ENCODE measurements at regions not wholly inside any gene's neighbourhood (a gene's known extent, or its start where the extent isn't known, plus 50 kb on each side); places are given as distances from the start of the nearest gene placed in this dataset.
"Not testable (repeated sequence)": the region's sequence is repeated elsewhere in the genome, so short reads cannot be mapped to it uniquely, and the experiment has no call there.

DNA sequence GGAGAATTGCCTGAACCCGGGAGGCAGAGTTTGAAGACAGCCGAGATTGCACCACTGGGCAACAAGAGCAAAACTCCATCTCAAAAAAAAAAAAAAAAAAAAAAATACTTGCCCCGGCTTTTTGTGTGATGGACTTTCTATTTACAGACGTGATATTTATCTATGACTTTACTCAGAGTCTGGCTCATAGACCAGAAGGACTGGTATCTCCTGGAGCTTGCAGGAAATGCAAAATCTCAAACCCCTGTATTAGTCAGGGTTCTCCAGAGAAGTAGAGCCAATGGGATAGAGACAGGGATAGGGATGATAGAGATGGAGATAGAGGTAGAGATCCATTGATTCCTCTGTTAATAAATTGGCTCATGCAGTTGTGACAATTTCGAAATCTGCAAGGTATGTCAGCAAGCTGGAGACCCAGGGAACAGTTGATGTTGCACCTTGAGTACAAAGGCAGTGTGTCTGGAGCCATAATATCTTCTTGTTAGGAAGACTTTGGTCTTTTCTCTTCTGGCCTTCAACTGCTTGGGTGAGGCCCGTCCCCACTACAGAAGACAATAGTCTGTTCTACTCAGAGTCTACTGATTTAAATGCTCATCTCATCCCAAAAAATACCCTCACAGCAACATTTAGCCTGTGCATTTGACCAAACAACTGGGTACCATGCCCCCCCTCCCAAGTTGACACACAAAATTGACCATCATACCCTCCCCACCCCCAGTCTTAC, 195.4 kb upstream of the MSX2 start:
- DNase-seq, result no peak

DNA sequence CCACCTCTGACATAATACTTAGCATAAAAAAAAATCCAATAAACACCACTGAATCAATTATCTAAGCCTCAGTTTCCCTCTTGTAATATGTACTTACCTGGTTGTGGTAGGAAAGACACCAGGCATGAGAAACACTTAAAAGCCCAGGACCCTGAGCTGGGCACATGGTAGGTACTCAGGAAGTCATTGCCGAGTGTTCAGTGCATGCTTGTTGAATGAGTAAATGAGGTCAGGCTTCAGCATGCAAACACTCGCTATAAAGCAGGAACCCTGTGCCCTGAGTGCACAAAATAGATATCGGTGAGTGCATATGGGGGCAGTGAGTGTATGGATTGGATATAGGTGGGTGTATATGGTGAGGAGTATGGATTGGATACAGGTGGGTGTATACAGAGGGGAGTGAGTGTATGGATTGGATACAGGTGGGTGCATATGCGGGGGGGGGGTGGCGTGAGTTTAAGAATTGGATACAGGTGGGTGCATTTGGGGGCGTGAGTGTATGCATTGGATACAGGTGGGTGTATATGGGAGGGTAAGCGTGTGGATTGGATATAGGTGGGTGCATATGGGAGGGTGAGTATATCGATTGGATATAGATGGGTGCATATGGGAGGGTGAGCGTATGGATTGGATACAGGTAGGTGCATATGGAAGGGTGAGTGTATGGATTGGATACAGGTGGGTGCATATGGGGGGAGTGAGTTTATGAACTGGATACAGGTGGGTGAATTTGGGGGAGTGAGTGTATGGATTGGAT, 194.3 kb upstream of the MSX2 start:
- DNase-seq, result no peak

DNA sequence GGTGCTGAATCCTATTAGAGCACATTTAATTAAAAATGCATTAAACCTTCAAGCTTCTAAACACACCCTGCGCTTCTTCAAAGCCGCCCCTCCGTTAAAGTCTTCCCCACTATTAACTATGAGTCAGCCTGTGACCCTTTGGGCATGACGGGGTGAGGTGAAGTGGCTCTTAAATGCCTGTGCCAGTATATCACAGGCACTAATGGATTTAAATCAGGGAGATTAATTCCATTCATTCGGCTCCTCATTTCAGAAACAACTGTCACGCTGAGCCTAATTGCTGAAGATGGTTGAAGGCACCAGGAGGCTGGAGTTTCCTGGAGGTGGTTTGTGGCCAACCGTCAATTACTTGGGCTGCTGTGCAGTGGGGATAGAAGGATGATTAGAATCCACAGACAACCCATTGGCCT, 192.6 kb upstream of the MSX2 start:
- DNase-seq, result no peak

DNA sequence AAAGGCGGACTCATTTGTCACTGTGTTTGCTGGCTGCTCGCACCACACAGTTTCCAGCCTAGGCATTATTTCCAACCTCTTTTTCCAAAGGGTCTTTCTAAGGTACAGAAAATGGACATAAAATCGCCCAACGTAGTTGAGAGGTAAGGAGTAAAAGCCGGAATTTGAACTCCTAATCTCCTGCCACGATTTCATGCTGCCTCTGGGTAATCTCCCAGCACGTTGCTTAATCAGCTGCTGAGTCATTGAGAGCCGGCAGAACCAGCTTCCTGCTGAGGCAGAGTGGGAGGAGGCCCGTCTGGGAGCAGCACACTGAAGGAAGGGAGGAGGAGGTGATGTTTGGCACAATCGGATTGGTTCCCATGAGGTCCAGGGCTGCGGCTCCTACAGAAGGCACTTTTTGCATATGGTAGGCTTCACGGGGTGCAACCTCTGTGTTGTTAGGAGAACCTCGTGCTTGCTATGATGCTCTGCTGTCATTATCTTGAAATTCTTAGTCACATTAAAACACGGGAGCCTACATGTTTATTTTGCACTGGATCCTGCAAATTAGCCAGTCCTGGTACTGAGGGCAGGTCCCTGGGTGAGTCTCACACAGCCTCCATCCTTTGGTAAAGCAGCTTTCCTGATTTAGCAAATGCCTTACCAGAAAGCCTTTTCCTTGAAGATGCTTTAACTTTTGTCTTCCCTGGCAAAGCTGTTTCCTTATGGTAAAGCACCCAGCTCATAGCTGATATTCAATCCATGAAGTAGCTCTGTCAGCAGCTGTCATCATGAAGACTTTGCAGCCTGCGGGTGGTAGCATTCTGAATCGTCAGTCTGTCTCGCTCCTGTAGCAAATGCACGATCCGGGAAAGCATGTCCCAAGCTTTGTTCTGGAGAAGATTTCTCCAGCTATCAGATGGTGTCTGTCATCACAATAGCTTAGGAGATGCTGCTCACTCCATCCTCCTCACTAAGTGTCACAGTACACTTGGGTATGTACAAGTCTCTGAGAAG, 191.6 kb upstream of the MSX2 start:
- DNase-seq, result no peak

DNA sequence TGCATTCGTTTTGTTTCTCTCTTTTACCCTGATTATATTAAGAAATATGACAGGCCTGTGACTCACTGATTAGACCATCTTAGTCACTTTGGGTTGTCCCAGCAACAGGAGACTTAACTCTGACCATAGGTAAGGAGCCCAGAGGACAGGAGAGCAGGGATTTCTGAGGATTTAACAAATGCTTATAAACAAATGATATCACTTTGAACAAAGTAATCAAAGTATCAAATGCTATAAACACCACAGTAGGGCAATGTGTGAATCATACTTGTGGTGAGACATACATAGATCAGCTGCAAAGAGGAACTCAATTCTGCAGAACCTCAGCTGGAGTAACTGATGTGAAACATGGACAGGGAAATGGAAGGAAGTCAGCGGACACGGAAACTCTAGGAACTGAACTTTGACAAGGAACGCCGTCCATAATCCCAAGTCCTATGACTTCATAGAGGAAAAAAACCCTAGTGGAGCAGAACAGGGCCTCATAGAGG, 190.6 kb upstream of the MSX2 start:
- DNase-seq, result no peak

DNA sequence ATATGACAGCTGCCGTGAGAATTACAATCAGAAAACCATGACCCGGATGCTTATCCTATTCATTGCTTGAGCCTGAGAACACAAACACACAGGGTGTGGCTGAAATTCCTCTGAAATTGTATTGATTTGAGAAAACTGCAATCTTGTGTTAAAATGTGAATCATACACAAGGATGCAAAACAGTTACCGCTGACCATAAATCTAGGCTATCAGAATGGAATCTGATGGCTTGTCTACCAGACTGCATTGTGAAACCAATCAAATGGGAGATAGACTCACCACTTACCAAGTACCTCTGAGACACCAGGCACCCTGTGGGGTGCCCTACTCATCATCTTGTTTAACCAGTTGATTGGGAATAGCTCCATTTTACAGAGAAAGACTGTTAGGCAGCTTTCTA, 188.7 kb upstream of the MSX2 start:
- DNase-seq, result no peak

DNA sequence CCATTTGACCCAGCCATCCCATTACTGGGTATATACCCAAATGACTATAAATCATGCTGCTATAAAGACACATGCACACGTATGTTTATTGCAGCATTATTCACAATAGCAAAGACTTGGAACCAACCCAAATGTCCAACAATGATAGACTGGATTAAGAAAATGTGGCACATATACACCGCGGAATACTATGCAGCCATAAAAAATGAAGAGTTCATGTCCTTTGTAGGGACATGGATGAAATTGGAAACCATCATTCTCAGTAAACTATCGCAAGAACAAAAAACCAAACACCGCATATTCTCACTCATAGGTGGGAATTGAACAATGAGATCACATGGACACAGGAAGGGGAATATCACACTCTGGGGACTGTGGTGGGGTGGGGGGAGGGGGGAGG, 184.6 kb upstream of the MSX2 start:
- not testable (repeated sequence) for DNase-seq

DNA sequence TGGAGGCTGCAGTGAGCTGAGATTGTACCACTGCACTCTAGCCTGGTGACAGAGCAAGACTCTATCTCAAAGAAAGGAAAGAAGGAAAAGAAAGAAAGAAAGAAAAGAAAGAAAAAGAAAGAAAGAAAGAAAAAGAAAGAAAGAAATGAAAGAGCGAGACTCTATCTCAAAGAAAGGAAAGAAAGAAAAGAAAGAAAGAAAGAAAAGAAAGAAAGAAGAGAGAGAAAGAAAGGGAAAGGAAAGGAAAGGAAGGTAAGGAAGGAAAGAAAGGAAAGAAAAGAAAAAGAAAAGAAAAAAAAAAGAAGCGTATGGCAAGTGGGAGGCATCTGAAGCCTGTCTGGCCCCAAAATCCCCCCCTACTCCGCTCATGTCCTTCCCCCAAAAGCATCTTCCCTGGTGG, 182.3 kb upstream of the MSX2 start:
- no peak for DNase-seq

DNA sequence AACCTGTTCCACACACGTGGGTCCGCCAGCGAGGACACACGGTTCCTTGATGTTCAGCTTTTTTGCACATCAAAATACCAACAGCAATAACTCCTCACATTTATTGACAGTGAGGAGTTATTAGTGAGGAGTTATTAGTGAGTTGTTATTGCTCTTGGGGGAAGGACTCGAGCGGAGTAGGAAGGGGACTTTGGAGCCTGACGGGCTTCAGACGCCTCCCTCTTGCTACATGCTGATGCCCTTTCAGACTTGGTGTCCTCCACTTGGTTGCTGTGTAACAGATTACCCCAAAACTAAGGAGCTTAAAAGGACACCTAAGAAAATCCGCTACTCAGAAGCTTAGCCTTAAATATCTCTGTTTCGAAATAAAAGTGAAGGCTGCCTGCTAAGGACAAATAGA, 181.9 kb upstream of the MSX2 start:
- DNase-seq, result no peak

DNA sequence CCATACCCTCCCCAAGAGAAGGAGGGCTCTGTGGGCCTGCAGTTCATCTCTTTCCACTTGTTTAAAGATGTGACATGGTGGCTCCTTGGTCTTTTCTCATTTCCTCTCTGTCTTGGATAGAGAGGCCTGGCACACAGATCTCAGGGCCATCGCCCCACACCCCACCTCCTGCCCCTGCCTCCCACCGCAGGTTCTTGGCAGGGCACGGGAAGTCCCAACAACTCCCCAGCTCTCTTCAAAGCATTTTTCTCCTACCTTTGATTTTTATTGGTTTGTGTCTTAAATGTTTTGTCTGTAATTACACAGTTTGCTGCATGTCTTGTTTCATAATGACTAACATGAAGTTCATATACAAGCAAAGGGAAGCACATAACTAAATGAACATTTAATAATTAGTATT, 178.5 kb upstream of the MSX2 start:
- DNase-seq, result no peak

DNA sequence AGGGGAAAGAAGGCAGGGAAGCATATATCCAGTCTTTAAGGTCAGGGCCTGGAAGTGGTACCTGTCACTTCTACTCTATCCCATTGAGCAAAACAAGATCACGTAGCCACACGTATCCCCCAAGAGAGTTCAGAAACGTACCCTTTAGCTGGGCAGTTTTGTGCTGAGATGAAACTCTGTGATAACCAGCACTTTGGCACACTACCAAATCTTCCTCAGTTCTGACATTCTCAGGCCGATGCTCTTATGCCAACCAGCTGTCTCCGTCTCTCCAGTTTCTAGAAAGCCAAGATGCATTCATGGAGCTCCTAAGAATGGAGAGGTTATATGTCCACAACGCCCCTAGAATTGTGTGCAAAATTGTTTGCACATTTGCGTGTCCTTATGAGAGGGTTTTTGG, 176.6 kb upstream of the MSX2 start:
- DNase-seq, result no peak

DNA sequence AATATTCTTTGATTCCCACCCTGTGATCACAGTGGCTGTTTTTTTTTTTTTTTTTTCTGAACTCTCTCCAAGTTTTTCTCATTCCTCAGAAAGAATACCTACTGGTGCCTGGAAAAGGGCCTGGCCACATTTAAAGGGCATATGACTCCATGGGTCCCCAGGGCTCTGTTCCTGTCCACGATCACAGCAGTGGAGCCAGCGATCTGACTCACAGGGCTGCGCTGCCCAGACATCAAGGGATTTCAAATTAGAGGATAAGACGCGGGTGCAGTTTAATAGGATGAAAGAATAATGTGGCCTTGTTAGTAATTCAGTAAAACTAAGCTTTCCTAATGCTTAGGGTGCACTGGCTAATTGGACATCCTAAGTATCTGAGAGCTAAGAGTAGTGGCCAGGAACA, 175.1 kb upstream of the MSX2 start:
- DNase-seq, result no peak

DNA sequence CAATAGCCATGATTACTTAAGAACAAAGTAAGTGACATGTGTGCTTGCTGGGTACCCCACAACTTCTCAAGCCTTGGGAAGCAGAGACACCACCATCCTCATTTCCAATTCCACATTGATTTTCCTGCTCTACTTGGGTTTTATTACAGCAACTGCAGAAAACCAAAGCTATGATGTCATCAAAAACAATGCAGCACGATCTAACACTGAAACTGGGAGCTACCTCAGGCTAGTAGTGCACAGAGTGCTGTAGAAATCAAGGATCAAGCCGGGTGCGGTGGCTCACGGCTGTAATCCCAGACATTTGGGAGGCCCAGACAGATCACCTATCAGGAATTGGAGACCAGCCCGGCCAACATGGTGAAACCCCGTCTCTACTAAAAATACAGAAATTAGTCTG, 174.4 kb upstream of the MSX2 start:
- no peak for DNase-seq

DNA sequence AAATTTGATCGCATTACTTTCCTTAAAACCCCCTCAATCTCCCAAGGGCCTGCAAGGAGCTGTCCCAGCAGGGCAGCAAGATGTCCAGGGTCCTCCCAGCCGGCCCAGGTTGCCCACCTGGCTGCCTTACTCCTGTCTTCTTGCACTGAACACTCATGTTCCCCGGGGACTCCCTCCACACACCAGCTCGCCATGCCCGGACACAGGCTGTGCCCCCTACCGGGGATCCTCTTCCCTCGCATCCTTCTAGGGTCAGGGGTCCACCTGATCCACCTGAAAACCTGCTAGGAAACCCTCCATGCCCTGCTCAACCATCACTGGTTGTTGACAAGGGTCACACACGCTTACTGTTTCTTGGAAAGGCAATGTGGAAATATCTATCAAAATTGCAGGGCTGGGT, 172.0 kb upstream of the MSX2 start:
- DNase-seq, result no peak

DNA sequence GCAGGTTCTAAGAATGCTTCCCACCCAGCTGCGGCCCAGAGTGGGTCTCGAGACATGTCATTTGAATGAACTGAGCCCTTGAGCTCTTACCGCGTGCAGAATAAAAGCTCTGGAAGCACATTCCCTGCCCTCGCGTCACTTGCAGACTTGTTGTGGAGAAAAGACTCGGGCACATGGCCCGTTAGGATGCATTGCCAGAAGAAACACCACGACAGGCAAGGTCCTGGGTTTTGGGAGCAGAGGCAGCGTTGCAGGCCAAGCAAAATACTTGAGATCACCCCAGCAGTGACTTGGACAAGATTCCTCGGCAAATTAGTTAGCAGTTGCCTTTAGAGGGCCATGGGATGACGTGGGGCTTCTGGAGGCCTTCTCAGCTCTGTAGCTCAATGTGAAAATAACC, 170.8 kb upstream of the MSX2 start:
- no peak for DNase-seq

DNA sequence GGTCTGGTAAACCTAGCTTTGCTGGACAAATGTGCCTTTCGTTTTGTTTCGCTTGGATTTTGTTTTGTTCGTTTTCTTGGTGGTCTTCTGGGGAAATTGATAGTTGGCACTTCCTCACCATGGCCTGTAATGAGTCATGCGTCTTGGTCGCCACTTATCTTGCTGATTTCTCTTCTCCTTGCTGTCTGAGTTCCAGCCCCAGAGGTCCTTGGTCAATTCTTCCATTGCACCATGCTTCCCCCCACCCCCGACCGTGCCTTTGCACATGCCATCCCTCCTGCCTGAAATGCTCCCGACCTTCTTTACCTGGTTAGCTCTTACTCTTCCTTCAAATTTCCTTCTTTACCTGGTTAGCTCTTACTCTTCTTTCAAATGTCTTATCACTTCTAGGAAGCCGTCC, 168.7 kb upstream of the MSX2 start:
- no peak for DNase-seq

DNA sequence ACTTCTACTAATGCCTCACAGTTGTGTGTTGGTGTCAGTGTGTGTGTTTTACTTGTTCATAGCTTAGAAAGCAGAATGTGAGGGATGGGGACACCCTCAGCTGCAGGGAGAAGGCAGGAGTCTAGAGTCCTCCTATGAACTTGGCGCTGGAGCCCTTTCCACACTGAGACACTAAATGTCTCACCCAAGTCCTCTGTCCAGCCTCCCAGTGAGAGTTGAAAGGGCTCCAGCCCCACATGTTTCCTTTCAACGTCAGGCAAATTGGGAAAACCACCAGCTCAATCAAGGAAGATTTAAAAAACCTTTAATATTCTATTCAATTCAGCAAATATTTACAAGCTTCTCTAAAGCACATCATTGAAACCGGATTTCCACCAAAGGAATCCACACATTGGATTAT, 167.6 kb upstream of the MSX2 start:
- no peak for DNase-seq

DNA sequence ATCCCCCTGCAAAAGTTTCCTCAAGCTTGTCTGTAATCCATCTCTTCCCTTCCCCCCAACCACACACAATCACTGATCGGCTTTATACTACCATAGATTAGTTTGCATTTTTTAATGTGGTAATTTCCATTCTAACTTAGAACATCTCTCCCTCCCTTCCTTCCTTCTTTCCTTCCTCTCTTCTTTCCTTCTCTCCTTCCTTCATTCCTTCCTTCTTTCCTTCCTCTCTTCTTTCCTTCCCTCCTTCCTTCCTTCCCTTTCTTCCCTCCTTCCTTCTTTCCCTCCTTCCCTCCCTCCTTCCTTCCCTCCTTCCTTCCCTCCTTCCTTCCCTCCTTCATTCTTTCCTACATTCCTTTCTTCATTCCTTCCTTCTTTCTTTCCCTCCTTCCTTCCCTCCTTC, 166.2 kb upstream of the MSX2 start:
- no peak for DNase-seq

DNA sequence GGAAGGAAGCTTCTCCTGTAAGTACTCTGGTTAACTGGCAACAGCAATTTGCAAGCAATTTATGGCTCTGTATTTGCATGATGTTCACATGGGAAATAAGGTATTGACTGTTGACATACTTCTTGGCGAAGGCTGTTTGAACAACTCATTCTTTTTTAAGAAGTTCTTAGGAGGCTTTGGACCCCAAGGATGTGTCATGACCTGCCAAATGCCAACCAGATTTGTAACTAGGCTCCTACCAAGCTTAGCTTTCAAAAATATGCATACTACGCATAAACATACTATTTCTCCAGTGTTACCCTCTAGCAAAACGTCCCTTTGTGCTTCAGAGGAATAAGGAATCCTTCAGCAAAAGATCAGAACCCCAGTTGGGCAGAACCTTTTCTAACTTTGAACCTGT, 165.2 kb upstream of the MSX2 start:
- DNase-seq, result no peak

DNA sequence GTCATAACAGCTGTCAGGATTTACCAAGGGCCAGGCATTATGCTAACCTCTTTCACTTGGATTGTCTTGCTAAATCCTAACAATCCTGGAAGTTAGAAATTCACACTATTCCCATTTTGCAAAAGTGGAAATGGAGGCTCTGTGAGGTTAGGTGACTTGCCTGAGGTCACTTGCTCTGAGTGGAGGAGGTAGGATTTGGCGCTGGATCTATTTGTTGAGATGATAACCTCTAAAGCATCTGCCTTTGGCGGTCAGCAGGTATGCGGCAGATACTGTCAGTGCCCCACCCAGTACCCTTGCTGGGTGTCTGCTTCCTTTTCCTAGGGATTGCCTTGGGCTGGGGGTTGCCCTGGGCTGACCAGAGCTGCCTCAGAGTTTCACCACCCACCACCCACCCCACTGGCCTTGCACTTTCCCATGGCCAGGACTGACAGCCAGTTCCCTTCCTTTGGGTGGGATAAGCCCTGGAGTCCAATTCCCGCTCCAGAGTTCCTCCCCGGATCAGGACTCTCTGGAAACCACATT, 164.8 kb upstream of the MSX2 start:
- DNase-seq, result no peak

DNA sequence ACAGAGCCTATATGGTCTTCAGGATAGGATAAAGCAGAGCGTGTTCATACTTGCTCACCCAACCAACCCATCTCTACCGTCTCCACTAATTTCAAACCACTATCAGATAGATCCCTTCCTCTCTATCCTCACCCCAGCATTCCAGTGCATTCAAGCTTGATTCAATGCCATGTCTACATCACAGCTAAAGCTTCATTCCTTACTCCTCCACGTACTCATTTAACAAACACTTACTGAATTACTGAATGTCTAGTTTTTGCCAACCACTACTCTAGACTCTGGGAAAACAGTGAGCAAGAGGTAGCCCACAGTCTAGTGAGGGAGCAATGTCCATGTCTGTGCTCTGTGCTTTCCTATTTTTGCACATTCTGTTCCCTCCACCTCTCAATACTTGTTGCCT, 163.5 kb upstream of the MSX2 start:
- DNase-seq, result no peak

DNA sequence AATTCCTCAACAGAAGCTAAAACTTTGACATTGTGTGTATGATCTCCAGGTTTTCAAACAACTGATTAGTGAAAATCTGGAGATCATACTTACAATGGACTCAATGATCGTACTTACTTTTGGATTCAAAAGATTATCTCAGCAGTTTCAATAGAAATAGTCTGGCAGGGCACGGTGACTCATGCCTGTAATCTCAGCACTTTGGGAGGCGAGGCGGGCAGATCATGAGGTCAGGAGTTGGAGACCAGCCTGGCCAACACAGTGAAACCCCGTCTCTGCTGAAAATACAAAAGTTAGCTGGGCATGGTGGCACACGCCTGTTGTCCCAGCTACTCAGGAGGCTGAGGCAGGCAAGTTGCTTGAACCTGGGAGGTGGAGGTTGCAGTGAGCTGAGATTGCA, 161.3 kb upstream of the MSX2 start:
- DNase-seq, result not testable (repeated sequence)

DNA sequence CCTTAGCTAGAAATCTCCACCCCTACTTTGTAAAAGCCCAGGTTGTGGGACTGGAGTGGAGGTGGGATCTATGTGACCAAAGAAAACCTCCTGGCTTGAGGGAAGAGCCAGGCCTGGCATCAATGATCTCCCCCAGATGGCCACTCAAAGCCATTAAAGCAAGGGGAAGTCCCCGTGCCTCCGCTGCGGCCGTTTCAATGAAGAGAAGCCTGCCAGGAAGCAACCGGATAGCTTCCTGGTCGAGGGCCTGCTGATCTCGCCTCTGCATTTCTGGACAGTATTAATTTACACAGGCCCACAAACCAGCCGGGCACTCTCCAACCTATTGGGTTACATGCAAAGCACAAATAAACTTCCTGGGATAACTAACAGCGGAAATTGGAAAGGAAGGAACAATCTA, 160.5 kb upstream of the MSX2 start:
- DNase-seq, result no peak

Measured in activated T-cell treated with anti-CD3 and anti-CD28 coated beads for 4 hours (primary cell).